ENCODE measurements at regions not wholly inside any gene's neighbourhood (a gene's known extent, or its start where the extent isn't known, plus 50 kb on each side); places are given as distances from the start of the nearest gene placed in this dataset.

GRCh38 chr3:35389907-35390306 is 249.4 kb upstream of the ARPP21 start:
- Histone ChIP-seq H3K27me3 (ENCODE audit: control insufficient read depth, insufficient read depth, low read length) (no peaks in the 10 kb centered on the region), H3K27ac (ENCODE audit: low read length) (no peak overlapping the region), H3K9me3 (ENCODE audit: control insufficient read depth, insufficient read depth, low read depth, low read length) (no peaks in the 10 kb centered on the region), H3K4me3 (ENCODE audit: low read depth in 2 of 2, low read length in 2 of 2) (no peak overlapping the region), H3K4me1 (ENCODE audit: control insufficient read depth, insufficient read depth, low read length) (no peaks in the 10 kb centered on the region), H3K36me3 (ENCODE audit: control insufficient read depth, insufficient read depth, low read length) (no peaks in the 10 kb centered on the region)
- ChIA-PET CTCF (no interaction called here), POLR2A (no interaction called here)
- DNase-seq (ENCODE audit: low read depth, low spot score) (no peak), ATAC-seq (no peak)
- TF ChIP-seq CTCF (IDR thresholded peaks at IDR 0.05) (no peak), SIN3A (IDR thresholded peaks at IDR 0.05; ENCODE audit: borderline replicate concordance, insufficient read depth, low read depth, low read length) (no peak), TCF7L2 (IDR thresholded peaks at IDR 0.05; ENCODE audit: low read depth, low read length) (no peak), POLR2AphosphoS5 (IDR thresholded peaks at IDR 0.05; ENCODE audit: low read depth, low read length) (no peak), REST (IDR thresholded peaks at IDR 0.05; ENCODE audit: insufficient read depth in 1 of 2, low read depth in 2 of 2, low read length in 1 of 2) (no peak)
- BruUV-seq (replicated peaks), result no TSS peak
- intact Hi-C loops (cut with micrococcal nuclease; ENCODE audit: unreplicated experiment) (no loop called here), in situ Hi-C loops (cut with HindIII; ENCODE audit: low pct_unique_long_range_greater_than_20kb, low sequenced_read_pairs) (no loop called here)

- ATAC-seq (no peak), DNase-seq (ENCODE audit: low read depth, low spot score) (no peak)
- no peaks in the 10 kb centered on the region for H3K9me3 ChIP-seq (ENCODE audit: control insufficient read depth, insufficient read depth, low read depth, low read length)
- no peaks in the 10 kb centered on the region for H3K36me3 ChIP-seq (ENCODE audit: control insufficient read depth, insufficient read depth, low read length)
- intact Hi-C loops (cut with micrococcal nuclease; ENCODE audit: unreplicated experiment) (no loop called here), in situ Hi-C loops (cut with HindIII; ENCODE audit: low pct_unique_long_range_greater_than_20kb, low sequenced_read_pairs) (no loop called here)
- no peak overlapping the region for H3K4me3 ChIP-seq (ENCODE audit: low read depth in 2 of 2, low read length in 2 of 2)
- ChIA-PET CTCF (no interaction called here), POLR2A (no interaction called here)
- no TSS peak for BruUV-seq (replicated peaks)
- H3K4me1 ChIP-seq (ENCODE audit: control insufficient read depth, insufficient read depth, low read length), result no peaks in the 10 kb centered on the region
- H3K27ac ChIP-seq (ENCODE audit: low read length), result no peak overlapping the region
- TF ChIP-seq REST (IDR thresholded peaks at IDR 0.05; ENCODE audit: insufficient read depth in 1 of 2, low read depth in 2 of 2, low read length in 1 of 2), result no peak
- no peak for TF ChIP-seq SIN3A (IDR thresholded peaks at IDR 0.05; ENCODE audit: borderline replicate concordance, insufficient read depth, low read depth, low read length)
- TF ChIP-seq POLR2AphosphoS5 (IDR thresholded peaks at IDR 0.05; ENCODE audit: low read depth, low read length), result no peak
- TF ChIP-seq CTCF (IDR thresholded peaks at IDR 0.05), result no peak
- TF ChIP-seq TCF7L2 (IDR thresholded peaks at IDR 0.05; ENCODE audit: low read depth, low read length), result no peak
- no peaks in the 10 kb centered on the region for H3K27me3 ChIP-seq (ENCODE audit: control insufficient read depth, insufficient read depth, low read length)
Measured at GRCh38 chr3:35392187-35392586, 247.1 kb upstream of the ARPP21 start.
